ENCODE measurements at regions not wholly inside any gene's neighbourhood (a gene's known extent, or its start where the extent isn't known, plus 50 kb on each side); places are given as distances from the start of the nearest gene placed in this dataset.

DNA sequence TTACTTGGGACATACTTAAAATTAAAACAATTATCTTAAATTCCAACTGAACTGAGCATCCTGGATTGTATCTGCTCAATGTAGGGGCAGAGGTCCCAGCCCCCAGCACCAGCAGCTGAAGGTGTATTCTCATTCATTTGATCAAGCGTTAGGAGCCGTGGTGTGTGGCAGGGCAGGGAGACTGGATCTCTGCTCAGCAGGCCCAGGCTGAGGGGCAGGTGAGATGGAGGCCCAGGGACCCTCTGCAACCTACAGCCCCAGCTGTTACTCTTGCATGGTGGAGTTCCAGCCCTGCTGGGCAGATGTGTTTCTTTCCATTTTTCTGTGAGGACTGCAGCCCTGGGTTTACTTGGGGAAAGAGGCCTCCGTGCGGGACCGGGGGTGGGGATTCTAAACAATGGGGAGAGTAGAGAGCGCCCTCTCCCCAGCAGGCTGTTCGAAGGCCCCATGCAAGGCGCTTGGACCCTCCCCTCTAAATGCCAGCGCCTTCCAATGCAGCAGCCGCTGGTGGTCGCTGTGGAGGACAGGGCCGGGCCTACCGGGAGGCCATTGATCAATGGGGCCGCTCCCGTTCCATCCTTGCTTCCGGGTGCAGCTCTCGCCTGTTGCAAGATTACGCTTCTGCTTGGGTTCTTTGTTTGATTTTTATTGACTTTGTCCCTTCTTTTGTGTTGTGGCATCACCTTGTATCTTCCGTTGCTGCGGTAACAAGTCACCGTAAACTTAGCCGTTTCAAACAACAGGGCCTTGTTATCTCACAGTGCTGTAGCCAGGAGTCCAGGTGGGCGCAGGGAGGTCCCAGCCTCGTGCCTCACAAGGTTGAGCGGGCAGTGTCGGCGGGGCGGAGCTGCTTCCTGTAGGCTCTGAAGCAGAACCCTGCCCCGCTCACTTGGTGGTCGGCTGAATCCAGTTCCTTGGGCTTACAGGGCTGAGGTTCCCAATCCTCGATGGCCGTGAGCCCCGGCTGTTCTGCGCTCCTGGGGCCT lies 134.8 kb upstream of the PHACTR3 start:
- TF ChIP-seq, protein P1, sequence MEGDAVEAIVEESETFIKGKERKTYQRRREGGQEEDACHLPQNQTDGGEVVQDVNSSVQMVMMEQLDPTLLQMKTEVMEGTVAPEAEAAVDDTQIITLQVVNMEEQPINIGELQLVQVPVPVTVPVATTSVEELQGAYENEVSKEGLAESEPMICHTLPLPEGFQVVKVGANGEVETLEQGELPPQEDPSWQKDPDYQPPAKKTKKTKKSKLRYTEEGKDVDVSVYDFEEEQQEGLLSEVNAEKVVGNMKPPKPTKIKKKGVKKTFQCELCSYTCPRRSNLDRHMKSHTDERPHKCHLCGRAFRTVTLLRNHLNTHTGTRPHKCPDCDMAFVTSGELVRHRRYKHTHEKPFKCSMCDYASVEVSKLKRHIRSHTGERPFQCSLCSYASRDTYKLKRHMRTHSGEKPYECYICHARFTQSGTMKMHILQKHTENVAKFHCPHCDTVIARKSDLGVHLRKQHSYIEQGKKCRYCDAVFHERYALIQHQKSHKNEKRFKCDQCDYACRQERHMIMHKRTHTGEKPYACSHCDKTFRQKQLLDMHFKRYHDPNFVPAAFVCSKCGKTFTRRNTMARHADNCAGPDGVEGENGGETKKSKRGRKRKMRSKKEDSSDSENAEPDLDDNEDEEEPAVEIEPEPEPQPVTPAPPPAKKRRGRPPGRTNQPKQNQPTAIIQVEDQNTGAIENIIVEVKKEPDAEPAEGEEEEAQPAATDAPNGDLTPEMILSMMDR (IDR thresholded peaks at IDR 0.05; ENCODE audit: extremely low read depth in 1 of 2, insufficient read depth in 1 of 2, low read depth in 1 of 2, low read length in 2 of 2) = no peak
- TF ChIP-seq, protein P2, sequence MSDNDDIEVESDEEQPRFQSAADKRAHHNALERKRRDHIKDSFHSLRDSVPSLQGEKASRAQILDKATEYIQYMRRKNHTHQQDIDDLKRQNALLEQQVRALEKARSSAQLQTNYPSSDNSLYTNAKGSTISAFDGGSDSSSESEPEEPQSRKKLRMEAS (IDR thresholded peaks at IDR 0.05; ENCODE audit: insufficient read depth, insufficient read length) = no peak

Measured in endothelial cell of umbilical vein (primary cell).